Keratinocyte (primary cell): ENCODE measurements at regions not wholly inside any gene's neighbourhood (a gene's known extent, or its start where the extent isn't known, plus 50 kb on each side); places are given as distances from the start of the nearest gene placed in this dataset.

Experiments
- DNase-seq: peaks from one replicate; pipeline ENCODE4 v3.0.0-alpha.2; 2011; ENCODE audit warnings: low read depth, missing footprints, low spot score
- FAIRE-seq: peaks from 2 replicates; lab custom pipeline; 2011; peaks lifted over from hg19 to GRCh38; lab: Jason Lieb, UNC
- H2AFZ ChIP-seq: 2 replicates; pipeline ENCODE4 v1.6.0; 2012; ENCODE audit warnings: low read length, control low read depth, inconsistent platforms; ENCODE audit not compliant: control insufficient read depth
- H3K27ac ChIP-seq: 2 replicates; pipeline ENCODE4 v1.5.1; 2011; ENCODE audit warnings: low read length; ENCODE audit not compliant: control insufficient read depth, insufficient read depth
- H3K27me3 ChIP-seq: 3 replicates; pipeline ENCODE4 v1.6.0; 2011; ENCODE audit warnings: low read length; ENCODE audit not compliant: control insufficient read depth, insufficient read depth; ENCODE audit errors: extremely low read depth
- H3K36me3 ChIP-seq, 2 experiments: 2 replicates in 1 of 2; 3 replicates in 1 of 2; pipeline ENCODE4 v1.5.1; 2011; ENCODE audit warnings: low read length in 2 of 2, mild to moderate bottlenecking in 1 of 2; ENCODE audit not compliant: control insufficient read depth in 2 of 2, insufficient read depth in 2 of 2; ENCODE audit errors: extremely low read depth in 1 of 2
- H3K4me1 ChIP-seq: 3 replicates; pipeline ENCODE4 v1.5.1; 2011; ENCODE audit warnings: low read length; ENCODE audit not compliant: control insufficient read depth, insufficient read depth; ENCODE audit errors: extremely low read depth
- H3K4me2 ChIP-seq: 3 replicates; pipeline ENCODE4 v1.6.0; 2011; ENCODE audit warnings: low read depth, low read length; ENCODE audit not compliant: control insufficient read depth, insufficient read depth; ENCODE audit errors: extremely low read depth
- H3K4me3 ChIP-seq, 3 experiments: fragments of 200-600 bp in 1 of 3; sonication (generic) in 1 of 3; 2 replicates in 2 of 3; 3 replicates in 1 of 3; pipeline ENCODE4 v1.5.1; 2011 to 2016; ENCODE audit warnings: low read length in 3 of 3, mild to moderate bottlenecking in 3 of 3, control low read depth in 2 of 3, inconsistent platforms in 1 of 3, low read depth in 1 of 3, mixed read lengths in 1 of 3, mixed run types in 1 of 3, moderate library complexity in 1 of 3; ENCODE audit not compliant: control insufficient read depth in 2 of 3, insufficient read depth in 2 of 3; ENCODE audit errors: extremely low read depth in 1 of 3
- H3K79me2 ChIP-seq: 2 replicates; pipeline ENCODE4 v1.6.0; 2012; ENCODE audit warnings: low read length; ENCODE audit not compliant: control insufficient read depth, insufficient read depth
- H3K9ac ChIP-seq: 3 replicates; pipeline ENCODE4 v1.6.0; 2011; ENCODE audit warnings: low read length; ENCODE audit not compliant: control insufficient read depth, insufficient read depth; ENCODE audit errors: extremely low read depth
- H3K9me1 ChIP-seq: 3 replicates; pipeline ENCODE4 v1.6.0; 2011; ENCODE audit warnings: low read length; ENCODE audit not compliant: control insufficient read depth, insufficient read depth; ENCODE audit errors: extremely low read depth
- H3K9me3 ChIP-seq: 2 replicates; pipeline ENCODE4 v1.5.1; 2012; ENCODE audit warnings: low read depth, low read length; ENCODE audit not compliant: control insufficient read depth
- H4K20me1 ChIP-seq: 3 replicates; pipeline ENCODE4 v1.6.0; 2011; ENCODE audit warnings: low read length; ENCODE audit not compliant: control insufficient read depth, insufficient read depth; ENCODE audit errors: extremely low read depth
- EZH2 ChIP-seq: IDR thresholded peaks from one replicate; pipeline ENCODE4 v1.6.1; 2012; ENCODE audit warnings: inconsistent platforms, mild to moderate bottlenecking, low read length, moderate library complexity
- dilution Hi-C: fragments of 300-500 bp; cut with MboI; formaldehyde crosslinking; loops from one replicate; pipeline ENCODE4 v1.7.0; 2020; ENCODE audit warnings: low sequenced_read_pairs; ENCODE audit not compliant: extremely low pct_ligation_motif_present
- TF ChIP-seq, protein P1 (sequence below), 3 experiments: IDR thresholded peaks in 1 of 3; conservative IDR thresholded peaks in 1 of 3; optimal IDR thresholded peaks in 1 of 3; 2 replicates in 2 of 3; 3 replicates in 1 of 3; pipeline versions ENCODE3 to v1.5.1; 2011; ENCODE audit warnings: low read length in 3 of 3, mild to moderate bottlenecking in 3 of 3, moderate library complexity in 2 of 3, control low read depth in 1 of 3, inconsistent platforms in 1 of 3; ENCODE audit not compliant: insufficient read depth in 2 of 3; ENCODE audit errors: extremely low read depth in 1 of 3

GRCh38 chr3:180175572-180175971 lies 138.8 kb upstream of the PEX5L start:
- Histone ChIP-seq H3K4me1 (no peaks in the 10 kb centered on the region), H3K27ac (no peak overlapping the region), H4K20me1 (no peaks in the 10 kb centered on the region), H3K27me3 (no peaks in the 10 kb centered on the region), H3K79me2 (no peaks in the 10 kb centered on the region), H2AFZ (no peak overlapping the region), H3K4me2 (no peak overlapping the region), H3K9me3 (no peaks in the 10 kb centered on the region), H3K36me3 (no peaks in the 10 kb centered on the region), H3K4me3 (no peak overlapping the region), H3K9ac (no peak overlapping the region), H3K9me1 (no peaks in the 10 kb centered on the region)
- DNase-seq, result no peak
- dilution Hi-C loops, result no loop called here
- no peak for FAIRE-seq
- TF ChIP-seq, protein P1, sequence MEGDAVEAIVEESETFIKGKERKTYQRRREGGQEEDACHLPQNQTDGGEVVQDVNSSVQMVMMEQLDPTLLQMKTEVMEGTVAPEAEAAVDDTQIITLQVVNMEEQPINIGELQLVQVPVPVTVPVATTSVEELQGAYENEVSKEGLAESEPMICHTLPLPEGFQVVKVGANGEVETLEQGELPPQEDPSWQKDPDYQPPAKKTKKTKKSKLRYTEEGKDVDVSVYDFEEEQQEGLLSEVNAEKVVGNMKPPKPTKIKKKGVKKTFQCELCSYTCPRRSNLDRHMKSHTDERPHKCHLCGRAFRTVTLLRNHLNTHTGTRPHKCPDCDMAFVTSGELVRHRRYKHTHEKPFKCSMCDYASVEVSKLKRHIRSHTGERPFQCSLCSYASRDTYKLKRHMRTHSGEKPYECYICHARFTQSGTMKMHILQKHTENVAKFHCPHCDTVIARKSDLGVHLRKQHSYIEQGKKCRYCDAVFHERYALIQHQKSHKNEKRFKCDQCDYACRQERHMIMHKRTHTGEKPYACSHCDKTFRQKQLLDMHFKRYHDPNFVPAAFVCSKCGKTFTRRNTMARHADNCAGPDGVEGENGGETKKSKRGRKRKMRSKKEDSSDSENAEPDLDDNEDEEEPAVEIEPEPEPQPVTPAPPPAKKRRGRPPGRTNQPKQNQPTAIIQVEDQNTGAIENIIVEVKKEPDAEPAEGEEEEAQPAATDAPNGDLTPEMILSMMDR (optimal IDR thresholded peaks at IDR 0.05 in 1 of 3, IDR thresholded peaks at IDR 0.05 in 1 of 3, conservative IDR thresholded peaks at IDR 0.05 in 1 of 3; ENCODE audit: extremely low read depth in 1 of 3, insufficient read depth in 2 of 3, low read length in 3 of 3), result no peak
- TF ChIP-seq EZH2, result no peak

DNA sequence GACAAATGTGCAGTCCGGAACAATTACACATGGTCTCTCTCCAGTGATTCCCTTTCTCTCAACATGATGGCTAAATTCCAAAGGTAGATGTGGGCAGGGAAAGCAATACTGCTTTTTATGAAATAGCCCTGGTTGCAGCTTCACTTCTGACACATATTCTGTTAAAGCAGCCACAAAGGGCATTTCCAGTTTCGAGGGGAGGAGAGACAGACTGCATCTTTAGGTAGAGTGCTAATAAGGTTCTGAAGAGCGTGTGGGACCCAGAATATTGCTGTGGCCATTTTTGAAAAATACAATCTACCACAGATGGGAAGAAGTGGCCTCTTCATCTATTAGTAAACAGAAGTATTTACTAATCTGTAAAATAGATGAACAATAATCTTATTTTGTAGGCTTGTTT lies 139.3 kb upstream of the PEX5L start:
- no peaks in the 10 kb centered on the region for H3K4me1 ChIP-seq
- dilution Hi-C loops, result no loop called here
- H3K36me3 ChIP-seq, result no peaks in the 10 kb centered on the region
- H3K27ac ChIP-seq, result no peak overlapping the region
- H3K27me3 ChIP-seq, result no peaks in the 10 kb centered on the region
- H3K9me1 ChIP-seq, result no peaks in the 10 kb centered on the region
- H3K9me3 ChIP-seq, result no peaks in the 10 kb centered on the region
- no peaks in the 10 kb centered on the region for H4K20me1 ChIP-seq
- no peaks in the 10 kb centered on the region for H3K79me2 ChIP-seq
- H3K9ac ChIP-seq, result no peak overlapping the region
- H3K4me2 ChIP-seq, result no peak overlapping the region
- FAIRE-seq, result no peak
- no peak for DNase-seq
- H2AFZ ChIP-seq, result no peak overlapping the region
- TF ChIP-seq, protein P1 (optimal IDR thresholded peaks at IDR 0.05 in 1 of 3, IDR thresholded peaks at IDR 0.05 in 1 of 3, conservative IDR thresholded peaks at IDR 0.05 in 1 of 3; ENCODE audit: extremely low read depth in 1 of 3, insufficient read depth in 2 of 3, low read length in 3 of 3), result no peak
- TF ChIP-seq EZH2, result no peak
- H3K4me3 ChIP-seq, result no peak overlapping the region
